ENCODE measurements at regions not wholly inside any gene's neighbourhood (a gene's known extent, or its start where the extent isn't known, plus 50 kb on each side); places are given as distances from the start of the nearest gene placed in this dataset.

DNA sequence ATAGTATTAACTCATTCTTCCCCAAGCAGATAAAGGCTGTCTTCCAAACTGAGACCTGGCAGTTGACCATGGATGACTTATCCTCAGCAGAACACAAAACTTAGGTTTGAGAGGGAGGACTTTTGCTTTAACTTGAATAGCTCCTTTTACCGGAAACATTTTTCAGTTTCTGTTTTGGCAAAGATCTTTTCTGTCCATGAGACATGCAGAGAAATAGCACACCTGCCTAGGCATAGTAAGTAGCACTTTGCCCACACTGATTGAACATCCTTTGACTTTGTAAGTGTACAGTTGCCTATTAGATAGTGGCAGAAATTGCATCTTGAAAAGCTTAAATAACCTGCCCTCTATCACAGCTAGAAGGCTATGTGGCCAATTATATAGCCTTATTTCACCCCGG, 1962.5 kb downstream of the MRPL39 start:
- no peak for DNase-seq (ENCODE audit: low read depth, low spot score)
- H3K4me3 ChIP-seq (ENCODE audit: low read depth, low read length): no peak overlapping the region
- TF ChIP-seq, protein P1, sequence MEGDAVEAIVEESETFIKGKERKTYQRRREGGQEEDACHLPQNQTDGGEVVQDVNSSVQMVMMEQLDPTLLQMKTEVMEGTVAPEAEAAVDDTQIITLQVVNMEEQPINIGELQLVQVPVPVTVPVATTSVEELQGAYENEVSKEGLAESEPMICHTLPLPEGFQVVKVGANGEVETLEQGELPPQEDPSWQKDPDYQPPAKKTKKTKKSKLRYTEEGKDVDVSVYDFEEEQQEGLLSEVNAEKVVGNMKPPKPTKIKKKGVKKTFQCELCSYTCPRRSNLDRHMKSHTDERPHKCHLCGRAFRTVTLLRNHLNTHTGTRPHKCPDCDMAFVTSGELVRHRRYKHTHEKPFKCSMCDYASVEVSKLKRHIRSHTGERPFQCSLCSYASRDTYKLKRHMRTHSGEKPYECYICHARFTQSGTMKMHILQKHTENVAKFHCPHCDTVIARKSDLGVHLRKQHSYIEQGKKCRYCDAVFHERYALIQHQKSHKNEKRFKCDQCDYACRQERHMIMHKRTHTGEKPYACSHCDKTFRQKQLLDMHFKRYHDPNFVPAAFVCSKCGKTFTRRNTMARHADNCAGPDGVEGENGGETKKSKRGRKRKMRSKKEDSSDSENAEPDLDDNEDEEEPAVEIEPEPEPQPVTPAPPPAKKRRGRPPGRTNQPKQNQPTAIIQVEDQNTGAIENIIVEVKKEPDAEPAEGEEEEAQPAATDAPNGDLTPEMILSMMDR (IDR thresholded peaks at IDR 0.05; ENCODE audit: low read depth, low read length): no peak
- in situ Hi-C loops (cut with HindIII; ENCODE audit: low sequenced_read_pairs): no loop called here

DNA sequence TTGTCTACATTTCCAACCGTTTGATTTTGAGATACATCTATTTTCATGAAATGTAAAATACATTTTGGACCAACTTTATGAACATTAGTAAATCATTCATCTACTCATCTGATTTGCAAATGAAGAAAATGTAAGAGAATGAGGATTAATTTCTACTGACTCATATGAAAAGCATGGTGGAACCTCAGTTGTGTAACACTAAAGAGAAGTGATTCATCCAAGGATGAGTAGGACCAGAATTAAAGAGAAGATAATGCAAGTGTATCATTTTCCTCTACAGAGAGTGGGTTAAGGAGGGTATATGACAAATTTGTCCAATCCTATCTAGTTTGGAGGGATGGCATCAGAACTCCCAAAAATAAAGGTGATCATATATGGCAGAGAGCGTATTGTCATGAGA, 1967.6 kb downstream of the MRPL39 start:
- TF ChIP-seq, protein P1 (IDR thresholded peaks at IDR 0.05; ENCODE audit: low read depth, low read length): no peak
- H3K4me3 ChIP-seq (ENCODE audit: low read depth, low read length): no peak overlapping the region
- no peak for DNase-seq (ENCODE audit: low read depth, low spot score)
- in situ Hi-C loops (cut with HindIII; ENCODE audit: low sequenced_read_pairs): no loop called here

DNA sequence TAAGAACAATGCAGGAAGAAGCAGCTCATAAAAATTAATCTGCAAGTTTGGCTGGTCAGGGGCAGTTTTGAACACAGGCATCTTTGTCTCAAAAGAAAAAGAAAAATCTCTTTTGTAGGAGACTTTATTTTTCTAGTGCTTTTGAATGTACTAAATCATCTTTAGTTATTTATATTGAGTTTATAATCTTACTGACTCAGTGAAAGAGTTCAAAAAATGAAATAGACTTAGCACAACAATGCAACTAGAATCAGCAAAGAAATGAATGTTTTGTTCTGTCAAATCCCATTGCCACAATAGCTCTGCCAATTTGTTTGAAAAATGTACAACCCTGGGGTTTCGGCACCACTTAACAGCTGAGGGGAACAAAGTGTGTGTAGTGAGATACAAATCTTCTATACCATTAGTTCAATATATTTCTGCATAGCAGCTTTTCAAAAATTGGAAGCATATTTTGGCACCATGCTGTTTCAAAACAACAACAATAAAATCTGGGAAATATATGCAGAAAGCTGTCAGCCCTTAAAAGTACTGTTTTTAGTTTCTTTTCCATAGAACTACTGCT, 1969.1 kb downstream of the MRPL39 start:
- TF ChIP-seq, protein P1 (IDR thresholded peaks at IDR 0.05; ENCODE audit: low read depth, low read length): no peak
- in situ Hi-C loops (cut with HindIII; ENCODE audit: low sequenced_read_pairs): no loop called here
- H3K4me3 ChIP-seq (ENCODE audit: low read depth, low read length): no peak overlapping the region
- DNase-seq (ENCODE audit: low read depth, low spot score): no peak

DNA sequence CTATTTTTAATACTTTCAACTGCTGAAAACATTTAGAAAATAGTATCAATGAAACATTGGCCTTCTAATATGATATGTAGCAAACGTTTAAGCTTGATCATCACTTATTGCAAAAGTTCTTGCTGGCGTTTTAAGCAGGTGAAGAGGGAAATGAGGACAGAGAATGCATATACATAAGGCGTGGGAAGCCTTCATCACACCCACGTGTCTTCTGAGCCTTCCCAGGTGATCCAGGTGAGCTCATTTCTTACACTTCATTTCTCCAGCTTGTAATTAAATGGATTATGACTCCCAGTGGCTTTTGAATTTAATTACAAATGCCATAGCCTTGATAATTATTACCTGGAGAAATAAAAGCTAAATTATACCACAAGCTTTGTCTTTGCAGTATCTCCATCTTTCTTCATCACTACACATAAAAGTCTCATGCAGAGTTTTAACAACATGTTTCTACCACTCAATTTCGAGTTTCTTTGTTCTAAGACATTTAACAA, 1973.8 kb downstream of the MRPL39 start:
- in situ Hi-C loops (cut with HindIII; ENCODE audit: low sequenced_read_pairs): no loop called here
- TF ChIP-seq, protein P1 (IDR thresholded peaks at IDR 0.05; ENCODE audit: low read depth, low read length): no peak

DNA sequence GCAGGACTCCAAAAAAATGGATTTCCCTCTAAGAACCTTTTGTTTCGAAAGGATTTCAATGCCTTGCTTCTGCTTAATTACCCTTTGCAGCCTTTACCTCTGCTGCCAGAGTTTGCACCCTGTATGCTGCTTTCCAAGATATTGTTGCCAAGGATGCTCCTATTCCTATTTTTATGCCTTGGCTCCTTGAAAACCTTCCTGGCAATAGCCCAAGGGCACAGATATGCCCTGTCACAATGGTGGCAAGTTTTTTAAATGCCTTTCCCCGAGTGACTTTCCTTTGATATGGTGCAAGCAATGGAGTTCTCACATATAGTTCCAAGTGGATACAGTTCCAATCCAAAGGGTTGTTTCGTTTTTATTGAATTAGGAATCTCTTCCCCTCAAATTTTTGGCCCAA, 1983.0 kb downstream of the MRPL39 start:
- H3K4me3 ChIP-seq (ENCODE audit: low read depth, low read length): no peak overlapping the region
- in situ Hi-C loops (cut with HindIII; ENCODE audit: low sequenced_read_pairs): no loop called here
- no peak for DNase-seq (ENCODE audit: low read depth, low spot score)
- TF ChIP-seq, protein P1 (IDR thresholded peaks at IDR 0.05; ENCODE audit: low read depth, low read length): no peak

More for the DNA sequence above, 1973.8 kb downstream of the MRPL39 start:
- H3K4me3 ChIP-seq (ENCODE audit: low read depth, low read length): no peak overlapping the region
- no peak for DNase-seq (ENCODE audit: low read depth, low spot score)

DNA sequence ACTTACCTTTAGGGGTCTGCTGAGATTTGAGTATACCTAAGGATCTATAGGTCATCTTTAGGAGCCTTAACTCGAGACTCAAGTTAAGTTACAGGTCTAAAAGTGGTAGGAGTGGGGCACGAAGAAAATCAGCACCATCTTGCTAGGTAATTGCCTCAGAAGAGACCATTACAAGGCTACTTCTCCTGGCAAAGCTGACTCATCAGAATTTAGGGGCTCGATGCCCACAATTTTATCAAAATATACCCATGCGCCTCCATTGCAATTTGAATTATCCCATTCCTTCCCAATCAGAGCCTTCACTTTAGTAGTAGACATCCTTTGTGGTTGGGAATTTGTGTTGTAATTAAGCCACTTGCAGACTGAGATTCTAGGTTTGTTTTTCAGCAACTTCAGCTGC, 1994.3 kb downstream of the MRPL39 start:
- in situ Hi-C loops (cut with HindIII; ENCODE audit: low sequenced_read_pairs): no loop called here
- TF ChIP-seq, protein P1 (IDR thresholded peaks at IDR 0.05; ENCODE audit: low read depth, low read length): no peak

More for the DNA sequence above, 1994.3 kb downstream of the MRPL39 start:
- DNase-seq (ENCODE audit: low read depth, low spot score): no peak
- H3K4me3 ChIP-seq (ENCODE audit: low read depth, low read length): no peak overlapping the region
